ENCODE measurements at regions not wholly inside any gene's neighbourhood (a gene's known extent, or its start where the extent isn't known, plus 50 kb on each side); places are given as distances from the start of the nearest gene placed in this dataset.
"Not testable (repeated sequence)": the region's sequence is repeated elsewhere in the genome, so short reads cannot be mapped to it uniquely, and the experiment has no call there.

DNA sequence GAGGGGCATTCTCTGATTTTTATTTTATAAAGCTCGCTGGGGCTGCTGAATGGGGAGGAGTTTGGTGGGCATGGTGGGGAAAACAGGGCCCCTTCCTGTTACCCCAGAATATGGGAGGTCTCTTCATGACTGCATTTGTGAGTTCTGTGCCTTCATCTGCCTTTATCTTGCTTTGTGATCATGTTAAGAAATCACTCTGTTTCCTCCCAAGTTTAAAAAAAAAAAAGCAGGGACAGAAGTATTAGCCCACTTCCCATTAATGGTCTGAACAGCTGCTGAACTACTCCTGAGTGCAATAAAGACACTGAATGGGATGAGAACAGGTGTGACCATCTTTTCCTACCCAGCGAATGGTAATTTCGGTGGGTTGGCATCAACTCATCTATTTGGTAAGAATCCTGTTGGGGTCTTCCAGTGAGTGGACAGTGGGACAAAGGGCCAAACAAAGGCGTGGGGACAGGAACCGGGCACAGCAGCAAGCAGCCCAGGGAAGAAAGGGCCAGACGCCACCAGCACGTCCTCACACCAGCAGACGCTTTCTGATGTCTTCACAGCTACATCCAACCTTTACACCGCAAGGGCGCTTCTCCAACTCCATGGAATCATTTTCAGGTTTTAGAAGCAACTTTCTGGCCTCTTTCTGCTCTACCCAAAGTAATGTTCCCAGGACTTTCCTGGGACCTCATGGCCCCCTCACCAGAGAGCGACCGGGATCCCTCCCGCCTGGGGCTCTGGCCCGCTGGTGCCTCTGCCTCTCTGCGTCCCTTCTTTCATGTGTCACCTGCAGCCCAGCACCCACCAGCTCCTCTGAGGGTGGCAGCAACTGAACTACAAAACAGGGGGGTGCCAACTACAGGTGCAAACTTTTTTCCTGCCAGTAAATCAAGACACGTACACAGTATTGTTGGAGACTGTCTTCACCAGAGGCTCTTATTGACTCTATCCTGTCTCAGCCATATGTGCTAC lies 160.2 kb downstream of the ADSS2 start:
- DNase-seq (ENCODE audit: low read depth in 4 of 4, low spot score in 3 of 4), result no peak

DNA sequence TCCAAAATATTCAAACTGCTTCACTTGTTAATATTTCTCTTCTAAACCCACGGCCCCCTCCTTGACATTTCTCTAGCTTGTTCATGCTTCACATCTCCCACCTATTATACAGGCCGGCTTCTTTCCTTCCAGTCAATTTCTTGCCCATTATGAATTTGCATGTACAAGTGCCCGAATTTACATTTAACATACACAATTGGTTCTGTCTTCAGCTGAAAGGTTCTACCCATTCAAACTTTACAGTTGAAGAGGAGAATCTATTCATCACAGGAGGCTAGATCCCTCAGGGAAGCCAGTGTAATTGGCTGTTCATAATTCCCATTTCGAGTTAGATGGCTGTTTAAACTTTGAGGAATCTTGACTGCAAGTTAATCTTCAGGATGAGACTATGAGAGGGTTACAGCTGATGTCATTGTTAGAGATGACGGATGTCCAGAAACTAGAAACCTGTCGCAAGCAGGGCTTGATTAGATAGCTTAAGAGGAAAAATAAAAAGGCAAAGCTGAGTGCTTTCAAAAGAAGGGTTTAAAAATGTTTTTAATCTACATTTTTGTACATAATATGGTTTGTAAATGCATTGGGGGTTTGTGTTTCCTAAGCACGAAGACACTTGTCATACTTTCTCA lies 157.0 kb downstream of the ADSS2 start:
- no peak for DNase-seq (ENCODE audit: low read depth in 4 of 4, low spot score in 3 of 4)

GRCh38 chr1:244296003-244296402 lies 155.7 kb downstream of the ADSS2 start:
- DNase-seq (ENCODE audit: low read depth in 4 of 4, low spot score in 3 of 4), result no peak

GRCh38 chr1:244296447-244296846 lies 155.3 kb downstream of the ADSS2 start:
- no peak for DNase-seq (ENCODE audit: low read depth in 4 of 4, low spot score in 3 of 4)

- no peak for DNase-seq (ENCODE audit: low read depth in 4 of 4, low spot score in 3 of 4)
These were observed 154.6 kb downstream of the ADSS2 start for GRCh38 chr1:244297087-244297486.

DNA sequence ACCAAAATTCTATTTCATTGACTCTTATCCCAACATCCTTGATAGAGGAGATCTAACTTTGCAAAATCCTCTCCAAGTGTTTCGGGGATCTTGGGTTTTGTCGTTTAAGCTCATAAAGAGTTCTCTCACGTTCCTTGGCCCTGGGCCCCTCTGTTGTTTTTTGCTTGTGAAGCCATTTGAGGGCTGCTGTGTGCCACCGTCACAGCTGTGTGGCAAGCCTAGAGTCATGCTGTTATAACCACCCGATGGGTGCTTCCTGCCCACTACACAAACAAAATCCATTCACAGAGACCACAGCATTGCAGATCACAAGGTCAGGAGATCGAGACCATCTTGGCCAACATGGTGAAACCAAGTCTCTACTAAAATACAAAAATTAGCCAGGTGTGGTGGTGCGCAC lies 154.1 kb downstream of the ADSS2 start:
- no peak for DNase-seq (ENCODE audit: low read depth in 4 of 4, low spot score in 3 of 4)

DNA sequence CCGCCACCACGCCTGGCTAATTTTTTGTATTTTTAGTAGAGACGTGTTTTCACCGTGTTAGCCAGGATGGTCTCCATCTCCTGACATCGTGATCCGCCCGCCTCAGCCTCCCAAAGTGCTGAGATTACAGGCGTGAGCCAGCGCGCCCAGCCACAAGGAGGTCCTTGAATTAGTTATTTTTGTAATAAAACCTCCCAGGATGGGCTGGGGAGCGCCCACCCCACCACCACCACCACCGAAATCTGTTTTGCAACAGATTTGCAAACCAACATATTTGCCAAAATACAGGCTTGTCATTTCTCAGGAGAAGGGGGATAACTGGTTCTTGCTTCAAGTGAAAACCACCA lies 151.7 kb downstream of the ADSS2 start:
- not testable (repeated sequence) for DNase-seq (ENCODE audit: low read depth in 4 of 4, low spot score in 3 of 4)

GRCh38 chr1:244301595-244302130 lies 150.0 kb downstream of the ADSS2 start:
- DNase-seq (ENCODE audit: low read depth in 4 of 4, low spot score in 3 of 4), result no peak

DNA sequence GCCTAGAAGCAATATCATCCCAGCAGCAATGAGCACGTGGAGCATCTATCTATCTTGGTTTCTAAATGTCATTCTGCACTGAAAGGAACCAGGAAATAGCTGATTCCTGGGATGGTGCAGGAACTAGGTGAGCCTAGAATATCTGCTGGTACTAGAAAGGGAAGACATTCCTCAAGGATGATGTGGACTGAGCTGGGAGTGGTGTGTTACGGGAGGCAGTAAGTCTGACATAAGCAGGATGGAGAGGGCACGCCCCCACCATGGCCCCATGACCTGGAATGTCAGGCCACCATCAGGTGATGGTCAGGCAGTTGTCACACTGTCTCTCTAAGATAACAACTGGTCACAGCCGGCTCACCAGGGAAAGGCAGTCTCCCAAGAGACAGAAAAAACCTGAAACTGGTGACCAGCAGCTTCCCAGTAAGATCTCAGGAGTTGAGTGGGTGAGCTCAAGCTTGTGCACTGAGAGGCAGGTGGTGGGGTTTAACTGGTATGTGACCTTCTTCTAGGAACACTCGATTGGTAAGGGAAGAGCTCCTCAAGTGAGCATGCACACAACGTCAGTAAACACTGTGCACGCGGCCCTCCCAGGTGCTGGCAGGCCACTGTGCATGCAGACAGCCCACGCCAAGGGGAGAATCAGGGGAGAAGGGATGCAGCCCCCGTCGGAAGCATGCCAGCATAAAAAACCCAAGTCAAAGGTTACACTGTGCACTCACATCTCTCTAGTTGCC lies 148.7 kb downstream of the ADSS2 start:
- DNase-seq (ENCODE audit: low read depth in 4 of 4, low spot score in 3 of 4), result no peak

DNA sequence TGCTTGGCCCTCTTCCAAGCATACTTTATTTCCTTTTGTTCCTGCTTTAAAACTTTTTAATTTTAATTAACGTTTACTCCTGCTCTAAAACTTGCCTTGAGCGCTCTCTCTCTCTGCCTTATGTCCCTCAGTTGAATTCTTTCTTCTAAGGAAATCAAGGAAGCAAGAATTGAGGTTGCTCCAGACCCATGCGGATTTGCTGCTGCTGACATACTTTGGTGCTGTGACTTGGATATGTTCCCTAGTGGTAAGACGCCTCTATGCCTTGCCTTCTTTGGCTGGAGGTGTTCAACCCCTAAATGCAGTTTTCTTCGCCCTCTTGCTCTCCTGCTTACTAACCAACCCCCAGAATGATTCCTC lies 148.1 kb downstream of the ADSS2 start:
- DNase-seq (ENCODE audit: low read depth in 4 of 4, low spot score in 3 of 4), result no peak

- DNase-seq (ENCODE audit: low read depth in 4 of 4, low spot score in 3 of 4), result no peak
These were observed 147.6 kb downstream of the ADSS2 start for GRCh38 chr1:244304156-244304555.

GRCh38 chr1:244304656-244305055 lies 147.1 kb downstream of the ADSS2 start:
- DNase-seq (ENCODE audit: low read depth in 4 of 4, low spot score in 3 of 4), result no peak

- DNase-seq (ENCODE audit: low read depth in 4 of 4, low spot score in 3 of 4), result no peak
These were observed 145.8 kb downstream of the ADSS2 start for GRCh38 chr1:244305776-244306341.

DNA sequence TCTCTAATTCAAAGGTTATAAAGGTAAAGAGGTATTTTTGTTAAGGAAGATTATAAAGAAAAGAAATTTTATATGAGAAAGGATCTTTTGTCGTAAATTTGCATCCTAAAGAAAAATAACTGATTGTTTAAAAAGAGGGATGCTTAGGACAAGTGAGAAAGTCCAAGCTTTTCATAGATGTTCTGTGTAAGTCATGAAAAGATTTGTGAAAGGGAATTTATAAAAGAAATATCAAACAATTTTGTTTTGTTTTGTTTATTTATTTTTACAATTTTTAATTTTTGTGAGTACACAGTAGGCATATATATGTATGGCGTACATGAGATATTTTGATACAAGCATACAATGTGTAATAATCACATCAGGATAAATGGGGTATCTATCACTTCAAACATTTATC lies 145.2 kb downstream of the ADSS2 start:
- no peak for DNase-seq (ENCODE audit: low read depth in 4 of 4, low spot score in 3 of 4)

DNA sequence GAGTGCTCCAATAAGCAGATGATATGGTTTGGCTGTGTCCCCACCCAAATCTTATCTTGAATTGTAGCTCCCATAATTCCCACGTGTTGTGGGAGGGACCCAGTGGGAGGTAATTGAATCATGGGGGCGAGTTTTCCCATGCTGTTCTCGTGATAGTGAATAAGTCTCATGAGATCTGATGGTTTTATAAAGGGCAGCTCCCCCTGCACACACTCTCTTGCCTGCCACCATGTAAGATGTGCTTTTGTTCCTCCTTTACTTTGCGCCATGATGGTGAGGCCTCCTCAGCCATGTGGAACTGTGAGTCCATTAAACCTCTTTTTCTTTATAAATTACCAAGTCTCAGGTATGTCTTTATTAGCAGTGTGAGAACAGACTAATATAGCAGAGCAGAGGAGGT lies 142.5 kb downstream of the ADSS2 start:
- DNase-seq (ENCODE audit: low read depth in 4 of 4, low spot score in 3 of 4), result not testable (repeated sequence)

DNA sequence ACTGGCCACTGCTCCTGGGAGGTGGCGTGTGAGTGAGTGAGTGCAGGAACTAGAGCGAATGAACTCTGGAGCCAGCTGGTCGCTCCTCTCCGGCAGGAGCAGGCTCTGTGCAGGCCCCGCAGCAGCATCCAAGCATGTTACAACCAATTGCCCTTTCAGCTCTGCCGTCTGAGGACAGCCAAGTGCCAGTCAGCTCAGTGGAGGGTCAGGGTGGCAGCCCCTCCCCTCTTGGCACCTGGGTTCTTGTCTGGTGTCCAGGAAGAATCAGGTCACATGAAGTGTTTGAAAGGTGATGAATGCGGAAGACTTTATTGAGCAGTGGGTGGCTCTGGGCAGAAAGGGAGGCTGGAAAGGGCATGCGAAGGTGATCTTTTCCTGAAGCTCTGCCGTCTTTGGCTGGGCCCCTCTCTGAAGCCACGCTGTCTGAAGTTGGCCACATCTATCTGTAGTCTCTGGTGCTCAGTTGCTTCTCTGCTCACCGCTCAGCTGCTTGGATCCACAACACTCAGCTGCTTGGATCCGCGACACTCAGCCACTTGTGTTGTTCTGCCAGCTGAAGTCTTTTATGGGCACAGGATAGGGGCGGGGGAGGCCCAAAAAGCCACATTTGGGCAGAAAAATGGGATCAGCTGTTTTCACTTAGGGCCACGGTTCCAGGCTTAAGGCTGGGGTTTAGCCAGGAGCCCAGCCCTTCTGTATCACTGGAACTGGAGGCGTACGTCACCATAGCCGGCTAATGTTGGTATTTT lies 139.8 kb downstream of the ADSS2 start:
- DNase-seq (ENCODE audit: low read depth in 4 of 4, low spot score in 3 of 4), result no peak

DNA sequence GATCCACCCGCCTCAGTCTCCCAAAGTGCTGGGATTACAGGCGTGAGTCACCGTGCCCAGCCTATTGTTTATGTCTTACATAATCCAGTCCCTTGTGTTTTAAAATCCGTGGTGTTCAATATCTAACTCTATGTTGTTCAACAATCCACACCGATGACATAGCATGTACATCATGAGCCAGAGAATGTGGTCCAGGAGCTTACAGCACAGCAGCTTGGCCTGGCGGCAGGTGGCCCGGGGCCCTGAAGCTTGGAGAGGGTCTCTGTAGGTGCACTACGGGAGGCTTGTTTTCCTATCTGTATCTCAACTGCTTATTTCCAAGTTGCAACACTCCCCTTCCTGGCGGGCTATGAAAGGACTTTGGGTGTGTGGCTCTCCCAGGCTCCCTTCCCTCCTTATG lies 138.4 kb downstream of the ADSS2 start:
- DNase-seq (ENCODE audit: low read depth in 4 of 4, low spot score in 3 of 4), result no peak

DNA sequence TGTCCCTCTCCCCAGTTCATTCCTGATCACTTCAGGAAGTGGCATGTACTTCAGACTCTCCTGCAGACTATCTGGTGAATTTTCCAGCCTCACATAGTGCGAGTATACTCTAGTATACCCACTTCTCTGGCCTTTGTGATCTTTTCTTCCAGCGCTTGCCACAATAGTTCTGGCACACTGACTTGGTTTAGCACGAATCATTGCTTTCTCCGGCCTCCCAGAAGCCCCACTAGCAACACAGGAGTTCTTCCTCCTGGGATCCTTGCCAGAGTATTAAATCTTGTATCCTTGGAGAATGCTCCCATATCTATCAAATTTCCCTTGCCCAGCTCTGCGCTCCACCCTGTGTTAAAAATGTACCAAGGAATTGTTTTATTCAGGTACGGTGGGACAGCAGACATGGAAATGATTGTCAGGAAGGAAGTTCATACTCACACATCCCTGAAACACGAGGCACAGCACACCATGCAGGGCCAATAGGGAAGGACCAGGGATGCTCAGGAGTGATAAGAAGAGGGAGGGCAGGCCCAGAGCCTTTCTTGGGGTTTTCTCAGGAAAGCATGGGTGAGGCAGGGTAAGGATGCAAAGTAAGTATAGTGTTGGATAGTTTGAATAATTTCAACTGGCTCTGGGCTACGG lies 136.7 kb downstream of the ADSS2 start:
- no peak for DNase-seq (ENCODE audit: low read depth in 4 of 4, low spot score in 3 of 4)

DNA sequence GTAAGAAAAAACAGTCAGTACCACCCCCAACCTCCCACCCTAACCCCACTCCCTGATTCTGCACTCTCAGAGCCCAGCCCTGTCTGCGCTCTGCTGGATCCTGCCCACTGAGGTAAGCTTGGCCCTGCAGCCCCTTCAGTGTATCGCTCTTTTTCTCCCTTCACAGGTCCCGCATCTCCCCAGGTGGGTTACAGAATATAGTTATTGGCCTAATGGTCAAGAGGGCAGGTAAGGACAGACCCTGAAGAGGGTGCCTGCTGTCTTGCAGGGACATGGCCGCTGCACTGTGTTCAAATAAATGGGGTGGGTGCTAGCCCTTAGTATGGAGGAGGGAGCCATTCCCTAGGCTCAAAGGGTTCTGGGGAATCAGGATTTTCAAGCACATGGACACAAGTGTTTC lies 135.7 kb downstream of the ADSS2 start:
- DNase-seq (ENCODE audit: low read depth in 4 of 4, low spot score in 3 of 4), result no peak

GRCh38 chr1:244316407-244316806 lies 135.3 kb downstream of the ADSS2 start:
- DNase-seq (ENCODE audit: low read depth in 4 of 4, low spot score in 3 of 4), result no peak
